ENCODE measurements at regions not wholly inside any gene's neighbourhood (a gene's known extent, or its start where the extent isn't known, plus 50 kb on each side); places are given as distances from the start of the nearest gene placed in this dataset.
"Not testable (repeated sequence)": the region's sequence is repeated elsewhere in the genome, so short reads cannot be mapped to it uniquely, and the experiment has no call there.

GRCh38 chr1:83065952-83066727 is 932.8 kb downstream of the TTLL7 start:
- no peak for ATAC-seq

GRCh38 chr1:83064589-83065242 is 934.2 kb downstream of the TTLL7 start:
- ATAC-seq, result no peak

GRCh38 chr1:83060651-83061390 is 938.1 kb downstream of the TTLL7 start:
- ATAC-seq, result no peak

GRCh38 chr1:83060221-83060620 is 938.7 kb downstream of the TTLL7 start:
- ATAC-seq, result no peak

GRCh38 chr1:83058327-83058726 is 940.6 kb downstream of the TTLL7 start:
- ATAC-seq, result no peak

GRCh38 chr1:83055391-83056170 is 943.4 kb downstream of the TTLL7 start:
- ATAC-seq, result no peak

- ATAC-seq, result no peak
These were observed 945.5 kb downstream of the TTLL7 start for GRCh38 chr1:83053446-83053845.

- ATAC-seq, result no peak
These were observed 946.1 kb downstream of the TTLL7 start for GRCh38 chr1:83052865-83053264.

- not testable (repeated sequence) for ATAC-seq
These were observed 947.9 kb downstream of the TTLL7 start for GRCh38 chr1:83051053-83051452.

- ATAC-seq, result no peak
These were observed 955.7 kb downstream of the TTLL7 start for GRCh38 chr1:83043244-83043643.

- not testable (repeated sequence) for ATAC-seq
These were observed 959.8 kb downstream of the TTLL7 start for GRCh38 chr1:83039091-83039490.

- no peak for ATAC-seq
These were observed 964.1 kb downstream of the TTLL7 start for GRCh38 chr1:83034851-83035250.

- ATAC-seq, result no peak
These were observed 965.2 kb downstream of the TTLL7 start for GRCh38 chr1:83033682-83034081.

GRCh38 chr1:83029916-83030315 is 969.0 kb downstream of the TTLL7 start:
- no peak for ATAC-seq

- no peak for ATAC-seq
These were observed 969.9 kb downstream of the TTLL7 start for GRCh38 chr1:83029050-83029449.

GRCh38 chr1:83028467-83028866 is 970.5 kb downstream of the TTLL7 start:
- no peak for ATAC-seq

- no peak for ATAC-seq
These were observed 971.4 kb downstream of the TTLL7 start for GRCh38 chr1:83027511-83027910.

- no peak for ATAC-seq
These were observed 972.2 kb downstream of the TTLL7 start for GRCh38 chr1:83026745-83027144.

- ATAC-seq, result no peak
These were observed 974.6 kb downstream of the TTLL7 start for GRCh38 chr1:83024251-83024767.

- ATAC-seq, result no peak
These were observed 975.7 kb downstream of the TTLL7 start for GRCh38 chr1:83023212-83023611.

- ATAC-seq, result no peak
These were observed 976.7 kb downstream of the TTLL7 start for GRCh38 chr1:83022206-83022605.

- no peak for ATAC-seq
These were observed 981.2 kb downstream of the TTLL7 start for GRCh38 chr1:83017701-83018100.

- no peak for ATAC-seq
These were observed 981.7 kb downstream of the TTLL7 start for GRCh38 chr1:83017276-83017675.

All from activated CD4-positive, CD25-positive, alpha-beta regulatory T cell treated with anti-CD3 and anti-CD28 coated beads, Interleukin-2, amount 50 U/mL, for 24 hours (primary cell).